Heart left ventricle (tissue), 16 donors: ENCODE measurements at regions not wholly inside any gene's neighbourhood (a gene's known extent, or its start where the extent isn't known, plus 50 kb on each side); places are given as distances from the start of the nearest gene placed in this dataset.
A peak's percentile ranks its signal among the peaks of the same experiment; 100 is the strongest.

Experiments
- ATAC-seq, 4 donors: fragments of 200-7000 bp; cut with Tn5 transposase; one replicate each; pipeline ENCODE4 v1.9.1; 2020 to 2022; ENCODE audit warnings: moderate library complexity in 4 of 4, mild to moderate bottlenecking in 3 of 4, moderate number of reproducible peaks in 1 of 4
- DNase-seq, 5 donors: peaks; one replicate each; pipeline ENCODE4 v3.0.0-alpha.2; 2020
- H3K27ac ChIP-seq, 12 donors: fragments of 200-600 bp; sonication (generic) in 4 of 12; one replicate each; pipeline versions ENCODE4 v1.5.0 to v1.8.0; 2016 to 2022; ENCODE audit warnings: mild to moderate bottlenecking in 2 of 12
- H3K27me3 ChIP-seq, 9 donors: fragments of 200-600 bp; sonication (generic) in 2 of 9; one replicate each; pipeline versions ENCODE4 v1.5.1 to v1.8.0; 2016 to 2022; ENCODE audit warnings: mild to moderate bottlenecking in 3 of 9
- H3K36me3 ChIP-seq, 9 donors: fragments of 200-600 bp; sonication (generic) in 2 of 9; one replicate each; pipeline versions ENCODE4 v1.5.0 to v1.8.0; 2018 to 2022; ENCODE audit warnings: mild to moderate bottlenecking in 2 of 9
- H3K4me1 ChIP-seq, 12 donors: fragments of 200-600 bp; sonication (generic) in 4 of 12; one replicate each; pipeline versions ENCODE4 v1.5.0 to v1.8.0; 2016 to 2022; ENCODE audit warnings: mild to moderate bottlenecking in 3 of 12
- H3K4me3 ChIP-seq, 12 donors: fragments of 200-600 bp; sonication (generic) in 4 of 12; one replicate each; pipeline versions ENCODE4 v1.5.0 to v1.8.0; 2017 to 2022; ENCODE audit warnings: mild to moderate bottlenecking in 9 of 12, moderate library complexity in 4 of 12
- H3K9me3 ChIP-seq, 12 donors: fragments of 200-600 bp; sonication (generic) in 4 of 12; one replicate each; pipeline versions ENCODE4 v1.5.0 to v1.8.0; 2016 to 2022; ENCODE audit warnings: mild to moderate bottlenecking in 1 of 12
- CTCF ChIP-seq, 12 donors: fragments of 200-600 bp; sonication (generic) in 4 of 12; IDR thresholded peaks; one replicate each; pipeline versions ENCODE4 v1.5.0 to v1.8.0; 2018 to 2022; ENCODE audit warnings: antibody characterized with exemption in 12 of 12, mild to moderate bottlenecking in 5 of 12
- POLR2A ChIP-seq, 2 donors: fragments of 450-650 bp; IDR thresholded peaks; one replicate each; pipeline ENCODE4 v1.6.1; 2017; ENCODE audit warnings: antibody characterized with exemption in 2 of 2, mild to moderate bottlenecking in 2 of 2, moderate library complexity in 2 of 2
- WGBS, 4 donors: extraction: QIAGEN DNeasy Blood & Tissue Kit in 2 of 4; methylation state at CpG; one replicate each; pipeline versions ENCODE4 v1.1.5 to v1.1.7; 2013 to 2018; 5-methylcytosine and 5-hydroxymethylcytosine counted together
- intact Hi-C, 10 donors: fragments of 100-400 bp; cut with DNase I; formaldehyde crosslinking; loops; one replicate each; pipeline versions ENCODE4 v1.11.1 to v1.14.2; 2022
- donor health status: ischemic (EF 13 %, LVEDD 7.1; RV severe dilation, severe dysfunction).
- donor health status: healthy with polysubstance abuse.
- donor health status: DM: no; HTN: yes; CAD: no.
- donor health status: DM: no; HTN: no; CAD: no.
- donor health status: ischemic (EF 25% LVEDD 6.9; RV normal size, moderate dysfunction).
- donor health status: ischemic (EF 25% LVEDD 5.7; RV mildly dilated, moderate dysfunction).
- donor health status: healthy.
- donor health status: DM: yes; HTN: yes; CAD: no.
- donor health status: ischemic (EF 35%, LVEDD 5.7; RV mildly dilated, moderate dysfunction).
- donor health status: nonischemic (EF 11% LVEDD 7.7; RV severe dilation, severe dysfunction).
- donor health status: DM: yes; HTN: yes; CAD: no.
- donor health status: PGD.
- donor health status: ischemic (EF 29% LVEDD 5.4; RV normal size, mild dysfunction).
- donor health status: nonischemic (EF 23%, LVEDD 6.1; RV moderate dilation, normal function).

- ATAC-seq (no peak), DNase-seq (no peak)
- H3K4me3 ChIP-seq: no peak overlapping the region
- intact Hi-C loops: no loop called here
- H3K4me1 ChIP-seq: peaks cover 0 to 5% (median 0%) of the 10 kb centered on the region in 12 donors
- peaks cover 2 to 34% (median 17%) of the 10 kb centered on the region in 9 donors for H3K27me3 ChIP-seq
- peak overlapping the region in 2 of 12 donors; percentile 24 for H3K27ac ChIP-seq
- H3K36me3 ChIP-seq: no peaks in the 10 kb centered on the region
- H3K9me3 ChIP-seq: no peaks in the 10 kb centered on the region
- 69 to 78% (median 75%) methylated on average over 6 of the region's 6 CpGs for WGBS, 4 donors
- no peak for TF ChIP-seq CTCF (IDR thresholded peaks at IDR 0.05)
- TF ChIP-seq POLR2A (IDR thresholded peaks at IDR 0.05): no peak
Measured at GRCh38 chr20:58145506-58146080, 82.9 kb downstream of the ANKRD60 start.

- Histone ChIP-seq H3K4me3 (no peak overlapping the region), H3K9me3 (no peaks in the 10 kb centered on the region), H3K27me3 (peaks cover 0 to 31% (median 3%) of the 10 kb centered on the region in 9 donors), H3K27ac (no peak overlapping the region), H3K4me1 (peaks cover 0 to 5% (median 0%) of the 10 kb centered on the region in 12 donors), H3K36me3 (no peaks in the 10 kb centered on the region)
- no peak for DNase-seq
- WGBS, 4 donors: 60 to 82% (median 65%) methylated on average over 9 of the region's 9 CpGs
- no peak for ATAC-seq
- TF ChIP-seq CTCF (IDR thresholded peaks at IDR 0.05) (no peak), POLR2A (IDR thresholded peaks at IDR 0.05) (no peak)
- intact Hi-C loops: no loop called here
Measured at GRCh38 chr20:58144096-58144495, 84.4 kb downstream of the ANKRD60 start.

- Histone ChIP-seq H3K27me3 (peaks cover 0 to 37% (median 3%) of the 10 kb centered on the region in 9 donors), H3K4me3 (no peak overlapping the region), H3K36me3 (no peaks in the 10 kb centered on the region), H3K4me1 (peaks cover 0 to 5% (median 0%) of the 10 kb centered on the region in 12 donors), H3K9me3 (no peaks in the 10 kb centered on the region), H3K27ac (no peak overlapping the region)
- no peak for TF ChIP-seq POLR2A (IDR thresholded peaks at IDR 0.05)
- TF ChIP-seq CTCF (IDR thresholded peaks at IDR 0.05): no peak
- ATAC-seq: no peak
- intact Hi-C loops: no loop called here
- DNase-seq: no peak
Measured at GRCh38 chr20:58143531-58143930, 84.9 kb downstream of the ANKRD60 start.

- Histone ChIP-seq H3K9me3 (no peaks in the 10 kb centered on the region), H3K36me3 (no peaks in the 10 kb centered on the region), H3K4me1 (peaks cover 0 to 5% (median 0%) of the 10 kb centered on the region in 12 donors), H3K27ac (no peak overlapping the region), H3K27me3 (peaks cover 0 to 39% (median under 1%) of the 10 kb centered on the region in 9 donors), H3K4me3 (no peak overlapping the region)
- no peak for ATAC-seq
- 95 to 99% (median 97%) methylated on average over 9 to 10 of the region's 10 CpGs for WGBS, 4 donors
- intact Hi-C loops: no loop called here
- TF ChIP-seq CTCF (IDR thresholded peaks at IDR 0.05) (no peak), POLR2A (IDR thresholded peaks at IDR 0.05) (no peak)
- no peak for DNase-seq
Measured at GRCh38 chr20:58142843-58143185, 85.6 kb downstream of the ANKRD60 start.
